ENCODE measurements at regions not wholly inside any gene's neighbourhood (a gene's known extent, or its start where the extent isn't known, plus 50 kb on each side); places are given as distances from the start of the nearest gene placed in this dataset.

- H3K4me3 Mint-ChIP-seq, result no peak overlapping the region
- peaks cover 18% of the 10 kb centered on the region for H3K27me3 Mint-ChIP-seq
- H3K36me3 Mint-ChIP-seq, result no peaks in the 10 kb centered on the region
- H3K9me3 Mint-ChIP-seq (ENCODE audit: low read depth), result no peaks in the 10 kb centered on the region
- H3K4me1 Mint-ChIP-seq (ENCODE audit: low read depth), result no peaks in the 10 kb centered on the region
- H3K27ac Mint-ChIP-seq, result no peak overlapping the region
Measured at GRCh38 chr14:100988956-100989355, 85.4 kb upstream of the RTL1 start.

GRCh38 chr14:100989924-100990323, 86.4 kb upstream of the RTL1 start:
- peaks cover 21% of the 10 kb centered on the region for H3K27me3 Mint-ChIP-seq
- no peaks in the 10 kb centered on the region for H3K4me1 Mint-ChIP-seq (ENCODE audit: low read depth)
- no peak overlapping the region for H3K27ac Mint-ChIP-seq
- H3K4me3 Mint-ChIP-seq, result no peak overlapping the region
- no peaks in the 10 kb centered on the region for H3K9me3 Mint-ChIP-seq (ENCODE audit: low read depth)
- H3K36me3 Mint-ChIP-seq, result no peaks in the 10 kb centered on the region

GRCh38 chr14:100994082-100994481, 90.6 kb upstream of the RTL1 start:
- Mint-ChIP-seq H3K4me1 (ENCODE audit: low read depth) (no peaks in the 10 kb centered on the region), H3K27me3 (peaks cover 24% of the 10 kb centered on the region), H3K27ac (no peak overlapping the region), H3K36me3 (no peaks in the 10 kb centered on the region), H3K4me3 (no peak overlapping the region), H3K9me3 (ENCODE audit: low read depth) (no peaks in the 10 kb centered on the region)

GRCh38 chr14:100994756-100995330, 91.3 kb upstream of the RTL1 start:
- Mint-ChIP-seq H3K4me3 (no peak overlapping the region), H3K27me3 (peaks cover 22% of the 10 kb centered on the region), H3K36me3 (no peaks in the 10 kb centered on the region), H3K4me1 (ENCODE audit: low read depth) (no peaks in the 10 kb centered on the region), H3K9me3 (ENCODE audit: low read depth) (no peaks in the 10 kb centered on the region), H3K27ac (no peak overlapping the region)

- Mint-ChIP-seq H3K4me1 (ENCODE audit: low read depth) (no peaks in the 10 kb centered on the region), H3K9me3 (ENCODE audit: low read depth) (no peaks in the 10 kb centered on the region), H3K4me3 (no peak overlapping the region), H3K27ac (no peak overlapping the region), H3K36me3 (no peaks in the 10 kb centered on the region), H3K27me3 (peaks cover 21% of the 10 kb centered on the region)
Measured at GRCh38 chr14:101000711-101001250, 97.3 kb upstream of the RTL1 start.

- peaks cover 3% of the 10 kb centered on the region for H3K4me1 Mint-ChIP-seq (ENCODE audit: low read depth)
- no peak overlapping the region for H3K4me3 Mint-ChIP-seq
- peaks cover 26% of the 10 kb centered on the region for H3K27me3 Mint-ChIP-seq
- H3K9me3 Mint-ChIP-seq (ENCODE audit: low read depth), result no peaks in the 10 kb centered on the region
- H3K36me3 Mint-ChIP-seq, result no peaks in the 10 kb centered on the region
- H3K27ac Mint-ChIP-seq, result no peak overlapping the region
Measured at GRCh38 chr14:101001311-101002069, 98.0 kb upstream of the RTL1 start.

GRCh38 chr14:101002738-101003137, 99.2 kb upstream of the RTL1 start:
- H3K4me1 Mint-ChIP-seq (ENCODE audit: low read depth), result peaks cover 3% of the 10 kb centered on the region
- no peak overlapping the region for H3K4me3 Mint-ChIP-seq
- H3K9me3 Mint-ChIP-seq (ENCODE audit: low read depth), result no peaks in the 10 kb centered on the region
- no peaks in the 10 kb centered on the region for H3K36me3 Mint-ChIP-seq
- H3K27me3 Mint-ChIP-seq, result peaks cover 29% of the 10 kb centered on the region
- H3K27ac Mint-ChIP-seq, result no peak overlapping the region

GRCh38 chr14:101004176-101004575, 100.7 kb upstream of the RTL1 start:
- no peaks in the 10 kb centered on the region for H3K36me3 Mint-ChIP-seq
- no peaks in the 10 kb centered on the region for H3K9me3 Mint-ChIP-seq (ENCODE audit: low read depth)
- no peak overlapping the region for H3K27ac Mint-ChIP-seq
- no peak overlapping the region for H3K4me3 Mint-ChIP-seq
- peaks cover 3% of the 10 kb centered on the region for H3K4me1 Mint-ChIP-seq (ENCODE audit: low read depth)
- H3K27me3 Mint-ChIP-seq, result peaks cover 24% of the 10 kb centered on the region

GRCh38 chr14:101004954-101005353, 101.4 kb upstream of the RTL1 start:
- peaks cover 3% of the 10 kb centered on the region for H3K4me1 Mint-ChIP-seq (ENCODE audit: low read depth)
- no peak overlapping the region for H3K4me3 Mint-ChIP-seq
- no peaks in the 10 kb centered on the region for H3K9me3 Mint-ChIP-seq (ENCODE audit: low read depth)
- no peaks in the 10 kb centered on the region for H3K36me3 Mint-ChIP-seq
- no peak overlapping the region for H3K27ac Mint-ChIP-seq
- H3K27me3 Mint-ChIP-seq, result peaks cover 27% of the 10 kb centered on the region

GRCh38 chr14:101005447-101005846, 101.9 kb upstream of the RTL1 start:
- no peak overlapping the region for H3K27ac Mint-ChIP-seq
- no peak overlapping the region for H3K4me3 Mint-ChIP-seq
- H3K4me1 Mint-ChIP-seq (ENCODE audit: low read depth), result peaks cover 3% of the 10 kb centered on the region
- H3K36me3 Mint-ChIP-seq, result no peaks in the 10 kb centered on the region
- no peaks in the 10 kb centered on the region for H3K9me3 Mint-ChIP-seq (ENCODE audit: low read depth)
- H3K27me3 Mint-ChIP-seq, result peaks cover 27% of the 10 kb centered on the region

- H3K4me3 Mint-ChIP-seq, result no peak overlapping the region
- peaks cover 3% of the 10 kb centered on the region for H3K4me1 Mint-ChIP-seq (ENCODE audit: low read depth)
- H3K9me3 Mint-ChIP-seq (ENCODE audit: low read depth), result no peaks in the 10 kb centered on the region
- no peaks in the 10 kb centered on the region for H3K36me3 Mint-ChIP-seq
- peaks cover 21% of the 10 kb centered on the region for H3K27me3 Mint-ChIP-seq
- H3K27ac Mint-ChIP-seq, result no peak overlapping the region
Measured at GRCh38 chr14:101006008-101006407, 102.5 kb upstream of the RTL1 start.

GRCh38 chr14:101007004-101007614, 103.6 kb upstream of the RTL1 start:
- Mint-ChIP-seq H3K4me3 (no peak overlapping the region), H3K27ac (no peak overlapping the region), H3K9me3 (ENCODE audit: low read depth) (peaks cover 1% of the 10 kb centered on the region), H3K4me1 (ENCODE audit: low read depth) (peaks cover 3% of the 10 kb centered on the region), H3K36me3 (no peaks in the 10 kb centered on the region), H3K27me3 (peaks cover 20% of the 10 kb centered on the region)

- Mint-ChIP-seq H3K4me3 (no peak overlapping the region), H3K4me1 (ENCODE audit: low read depth) (peaks cover 3% of the 10 kb centered on the region), H3K27ac (no peak overlapping the region)
Measured at GRCh38 chr14:101007765-101008164, 104.2 kb upstream of the RTL1 start.

GRCh38 chr14:101008196-101008595, 104.7 kb upstream of the RTL1 start:
- Mint-ChIP-seq H3K36me3 (no peaks in the 10 kb centered on the region), H3K4me3 (no peak overlapping the region), H3K27me3 (peaks cover 18% of the 10 kb centered on the region), H3K4me1 (ENCODE audit: low read depth) (peaks cover 3% of the 10 kb centered on the region), H3K27ac (no peak overlapping the region), H3K9me3 (ENCODE audit: low read depth) (peaks cover 6% of the 10 kb centered on the region)

More at GRCh38 chr14:101007765-101008164, 104.2 kb upstream of the RTL1 start:
- Mint-ChIP-seq H3K36me3 (no peaks in the 10 kb centered on the region), H3K27me3 (peaks cover 20% of the 10 kb centered on the region), H3K9me3 (ENCODE audit: low read depth) (peaks cover 6% of the 10 kb centered on the region)

GRCh38 chr14:101008631-101009336, 105.3 kb upstream of the RTL1 start:
- H3K4me3 Mint-ChIP-seq, result no peak overlapping the region
- no peak overlapping the region for H3K27ac Mint-ChIP-seq
- no peaks in the 10 kb centered on the region for H3K36me3 Mint-ChIP-seq
- peaks cover 6% of the 10 kb centered on the region for H3K9me3 Mint-ChIP-seq (ENCODE audit: low read depth)
- peaks cover 18% of the 10 kb centered on the region for H3K27me3 Mint-ChIP-seq
- peaks cover 3% of the 10 kb centered on the region for H3K4me1 Mint-ChIP-seq (ENCODE audit: low read depth)

Data from activated naive CD8-positive, alpha-beta T cell (primary cell).